H1 (cell line): ENCODE measurements at regions not wholly inside any gene's neighbourhood (a gene's known extent, or its start where the extent isn't known, plus 50 kb on each side); places are given as distances from the start of the nearest gene placed in this dataset.

Experiments
- BCL11A ChIP-seq, 2 experiments: IDR thresholded peaks; one replicate each; pipeline ENCODE4 v1.6.1; 2011; ENCODE audit warnings: low read depth in 2 of 2, low read length in 2 of 2, mild to moderate bottlenecking in 2 of 2
- GTF2F1 ChIP-seq: IDR thresholded peaks from 2 replicates; pipeline ENCODE4 v1.6.1; 2012; ENCODE audit warnings: low read depth, low read length, improper control_type of control experiment, borderline replicate concordance

- TF ChIP-seq GTF2F1 (no peak), BCL11A (IDR thresholded peaks at IDR 0.05; ENCODE audit: low read depth in 2 of 2, low read length in 2 of 2) (no peak)
Measured at GRCh38 chr9:89553451-89554010, 51.3 kb upstream of the GADD45G start (continued).
